GM12801 (cell line): ENCODE measurements at regions not wholly inside any gene's neighbourhood (a gene's known extent, or its start where the extent isn't known, plus 50 kb on each side); places are given as distances from the start of the nearest gene placed in this dataset.

Experiments
- TF ChIP-seq, protein P1 (sequence below): IDR thresholded peaks from one replicate; pipeline ENCODE4 v1.5.1; 2011; ENCODE audit warnings: control low read depth; ENCODE audit not compliant: insufficient read length; ENCODE audit errors: extremely low read depth

DNA sequence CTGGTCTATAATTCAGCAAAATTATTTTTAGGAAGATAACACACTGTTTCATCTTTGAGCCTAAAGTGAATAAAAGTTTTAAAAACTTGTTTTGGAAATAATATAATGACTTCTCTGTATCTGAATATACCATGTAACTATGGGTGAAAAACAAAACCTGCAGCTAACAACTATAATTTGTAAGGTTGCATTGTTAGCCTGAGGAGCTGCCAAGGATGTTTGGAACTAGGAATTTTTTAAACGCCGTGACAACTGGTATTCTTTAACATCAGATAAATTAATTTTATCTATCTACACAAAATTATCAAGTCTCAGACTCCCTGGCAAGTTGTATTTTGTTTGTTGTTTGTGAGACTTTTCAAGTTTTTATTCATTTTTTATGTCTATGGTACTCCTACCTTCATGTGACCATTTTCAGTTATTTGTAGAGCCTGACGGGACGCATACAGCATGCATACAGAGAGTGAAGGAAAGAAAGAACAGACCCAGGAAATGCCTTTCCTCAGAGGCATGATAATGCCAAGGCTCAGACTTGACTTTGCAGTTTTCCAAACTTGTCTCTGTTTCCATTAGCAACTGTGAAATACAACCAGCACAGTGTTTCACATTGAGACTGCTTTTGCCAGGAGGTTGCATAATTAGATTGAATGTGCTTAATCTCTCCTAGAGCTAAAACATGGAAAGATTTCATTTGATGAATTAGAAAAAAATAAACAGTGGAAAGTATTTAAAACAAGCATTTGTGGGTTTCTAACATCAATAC, 60.8 kb upstream of the ARHGEF26 start:
- TF ChIP-seq, protein P1, sequence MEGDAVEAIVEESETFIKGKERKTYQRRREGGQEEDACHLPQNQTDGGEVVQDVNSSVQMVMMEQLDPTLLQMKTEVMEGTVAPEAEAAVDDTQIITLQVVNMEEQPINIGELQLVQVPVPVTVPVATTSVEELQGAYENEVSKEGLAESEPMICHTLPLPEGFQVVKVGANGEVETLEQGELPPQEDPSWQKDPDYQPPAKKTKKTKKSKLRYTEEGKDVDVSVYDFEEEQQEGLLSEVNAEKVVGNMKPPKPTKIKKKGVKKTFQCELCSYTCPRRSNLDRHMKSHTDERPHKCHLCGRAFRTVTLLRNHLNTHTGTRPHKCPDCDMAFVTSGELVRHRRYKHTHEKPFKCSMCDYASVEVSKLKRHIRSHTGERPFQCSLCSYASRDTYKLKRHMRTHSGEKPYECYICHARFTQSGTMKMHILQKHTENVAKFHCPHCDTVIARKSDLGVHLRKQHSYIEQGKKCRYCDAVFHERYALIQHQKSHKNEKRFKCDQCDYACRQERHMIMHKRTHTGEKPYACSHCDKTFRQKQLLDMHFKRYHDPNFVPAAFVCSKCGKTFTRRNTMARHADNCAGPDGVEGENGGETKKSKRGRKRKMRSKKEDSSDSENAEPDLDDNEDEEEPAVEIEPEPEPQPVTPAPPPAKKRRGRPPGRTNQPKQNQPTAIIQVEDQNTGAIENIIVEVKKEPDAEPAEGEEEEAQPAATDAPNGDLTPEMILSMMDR, result no peak

DNA sequence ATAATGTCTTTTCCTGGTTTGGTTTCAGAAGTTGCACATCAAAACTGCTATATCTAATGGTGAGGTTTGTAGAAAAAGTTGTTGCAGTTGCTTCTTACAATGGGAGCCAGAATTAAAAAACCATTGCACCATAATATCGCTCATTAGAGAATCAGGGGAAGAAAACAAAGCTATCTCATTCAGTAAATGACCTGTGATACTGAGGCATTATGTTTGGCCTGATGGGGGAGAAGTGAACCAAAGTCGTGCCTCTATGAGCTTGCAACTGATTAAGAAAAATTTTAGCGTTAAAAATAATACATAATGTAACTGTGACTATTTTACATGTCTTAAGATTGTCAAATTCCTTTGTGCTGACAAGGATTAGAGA, 60.2 kb upstream of the ARHGEF26 start:
- TF ChIP-seq, protein P1, result no peak

DNA sequence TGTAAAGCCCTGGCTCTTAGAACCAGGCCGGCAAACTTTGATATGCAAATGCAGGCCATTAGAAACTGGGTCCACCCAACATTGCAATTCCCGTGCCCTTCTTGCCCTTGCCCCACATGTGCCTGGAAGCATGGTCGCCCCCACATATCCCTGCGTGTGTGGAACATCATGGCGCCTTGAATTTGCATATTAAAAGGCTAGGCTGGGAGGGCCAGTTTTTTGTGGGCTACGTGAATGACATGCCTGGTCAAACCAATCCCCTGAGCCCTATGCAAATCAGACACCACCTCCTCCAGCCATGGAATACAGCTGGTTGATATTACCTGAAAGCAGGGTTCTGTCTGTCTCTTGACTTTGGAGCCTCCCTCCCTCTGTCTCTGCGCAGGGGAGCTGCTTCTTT, 58.7 kb upstream of the ARHGEF26 start:
- TF ChIP-seq, protein P1, result no peak

DNA sequence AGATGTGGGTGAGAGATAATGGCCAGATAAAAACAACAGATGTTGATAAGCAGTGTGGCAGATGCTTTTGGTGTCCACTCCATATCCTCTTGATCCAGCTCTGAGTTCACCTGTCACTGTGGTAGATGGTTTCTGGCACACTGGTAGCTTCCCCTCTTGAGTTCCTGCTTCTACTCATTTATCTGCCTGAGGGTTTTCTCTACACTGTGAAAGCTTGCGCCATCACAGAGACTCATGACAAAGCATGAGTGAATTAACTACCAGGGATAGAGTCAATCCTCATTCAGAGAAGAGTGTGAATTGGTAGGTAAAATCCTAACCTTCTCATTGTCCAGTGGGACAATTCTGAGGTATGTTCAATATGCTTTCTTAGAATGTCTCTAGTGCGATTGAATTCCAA, 50.0 kb upstream of the ARHGEF26 start:
- TF ChIP-seq, protein P1, result no peak
